Smooth muscle cell (in vitro differentiated cells): ENCODE measurements at regions not wholly inside any gene's neighbourhood (a gene's known extent, or its start where the extent isn't known, plus 50 kb on each side); places are given as distances from the start of the nearest gene placed in this dataset.

ENCODE experiments used
- DNase-seq: peaks from one replicate; lab custom pipeline; 2025; ENCODE audit not compliant: unreplicated experiment; lab: John Stamatoyannopoulos, UW
- H2AFZ ChIP-seq: fragments of 200-600 bp; sonication (generic); 2 replicates; pipeline ENCODE4 v1.6.0; 2016; ENCODE audit warnings: antibody characterized with exemption, low read depth, mild to moderate bottlenecking
- H3F3A ChIP-seq: fragments of 200-600 bp; sonication (generic); 2 replicates; pipeline ENCODE4 v1.6.0; 2017; ENCODE audit warnings: antibody characterized with exemption, low read depth
- H3K27ac ChIP-seq: fragments of 200-600 bp; sonication (generic); 2 replicates; pipeline ENCODE4 v1.5.1; 2016; ENCODE audit warnings: low read depth, mild to moderate bottlenecking
- H3K27me3 ChIP-seq: fragments of 200-600 bp; sonication (generic); 2 replicates; pipeline ENCODE4 v1.6.1; 2016; ENCODE audit warnings: low read depth, mild to moderate bottlenecking
- H3K36me3 ChIP-seq: fragments of 200-600 bp; sonication (generic); 2 replicates; pipeline ENCODE4 v1.5.1; 2016; ENCODE audit warnings: low read depth
- H3K4me1 ChIP-seq: fragments of 200-600 bp; sonication (generic); 2 replicates; pipeline ENCODE4 v1.5.1; 2016; ENCODE audit warnings: low read depth
- H3K4me2 ChIP-seq: fragments of 200-600 bp; sonication (generic); 2 replicates; pipeline ENCODE4 v1.6.0; 2016; ENCODE audit warnings: mild to moderate bottlenecking
- H3K4me3 ChIP-seq: fragments of 200-600 bp; sonication (generic); 2 replicates; pipeline ENCODE4 v1.5.1; 2016; ENCODE audit warnings: mild to moderate bottlenecking
- H3K79me2 ChIP-seq: fragments of 200-600 bp; sonication (generic); 2 replicates; pipeline ENCODE4 v1.6.0; 2016; ENCODE audit warnings: low read depth, mild to moderate bottlenecking
- H3K9ac ChIP-seq: fragments of 200-600 bp; sonication (generic); 2 replicates; pipeline ENCODE4 v1.6.0; 2016; ENCODE audit warnings: low read depth
- H3K9me3 ChIP-seq: fragments of 200-600 bp; sonication (generic); replicated peaks from 2 replicates; pipeline ENCODE4 v1.5.1; 2016; ENCODE audit warnings: low read depth
- H4K20me1 ChIP-seq: fragments of 200-600 bp; sonication (generic); 2 replicates; pipeline ENCODE4 v1.6.0; 2016; ENCODE audit warnings: low read depth
- WGBS: methylation state at CpG from one replicate; pipeline ENCODE4 v1.1.7; 2016; ENCODE audit warnings: low lambda C conversion rate; 5-methylcytosine and 5-hydroxymethylcytosine counted together
- TF ChIP-seq, protein P1 (sequence below): fragments of 200-600 bp; sonication (generic); IDR thresholded peaks from 2 replicates; pipeline ENCODE4 v1.5.1; 2017; ENCODE audit warnings: borderline replicate concordance, mild to moderate bottlenecking, antibody characterized with exemption; ENCODE audit not compliant: insufficient read depth, poor library complexity, severe bottlenecking

DNA sequence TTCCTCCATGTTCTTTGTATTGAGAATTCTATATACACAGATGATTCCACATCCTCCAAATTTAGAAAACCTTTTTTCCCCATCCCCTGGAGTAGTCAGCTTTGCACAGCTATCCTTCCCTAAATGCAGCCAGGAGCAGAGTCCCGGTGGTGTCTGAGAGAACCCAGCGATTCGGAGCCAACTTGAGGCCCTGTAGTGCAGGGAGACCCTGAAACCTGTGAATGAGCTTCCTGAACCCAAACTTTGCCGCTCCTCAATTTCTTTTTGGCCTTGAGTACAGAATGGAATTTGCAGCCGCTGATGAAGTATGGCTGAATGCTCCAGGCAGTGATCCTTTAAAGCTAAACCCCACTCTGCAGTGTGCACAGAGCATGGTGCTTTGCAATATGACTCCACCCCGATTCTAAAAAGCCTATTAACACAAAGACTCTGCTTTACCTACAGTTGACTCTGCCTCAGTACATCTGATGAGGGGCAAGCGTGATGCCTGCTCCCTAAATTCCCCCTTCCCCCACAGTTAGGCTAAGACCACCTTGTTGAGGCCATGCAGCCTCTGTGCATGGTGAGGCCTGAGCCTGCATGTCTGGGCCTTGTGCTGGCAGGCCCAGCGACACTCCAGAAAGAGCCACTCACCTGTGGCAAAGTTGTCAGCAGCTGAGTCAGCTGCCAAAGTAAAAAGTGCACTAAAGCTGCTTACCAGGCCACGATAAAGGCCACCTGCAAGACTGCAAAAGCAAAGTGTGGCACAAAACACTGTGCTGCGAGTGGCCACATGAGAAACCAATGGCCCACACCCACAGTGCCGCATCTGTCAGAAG lies 82.1 kb downstream of the PLEKHG1 start:
- Histone ChIP-seq H3K4me2 (no peak overlapping the region), H3K4me1 (no peaks in the 10 kb centered on the region), H4K20me1 (no peaks in the 10 kb centered on the region), H3K27ac (no peak overlapping the region), H3K9ac (no peak overlapping the region), H2AFZ (no peak overlapping the region), H3K79me2 (no peaks in the 10 kb centered on the region), H3K27me3 (peaks cover 1% of the 10 kb centered on the region), H3K9me3 (no peaks in the 10 kb centered on the region), H3K4me3 (no peak overlapping the region), H3F3A (no peaks in the 10 kb centered on the region), H3K36me3 (no peaks in the 10 kb centered on the region)
- DNase-seq, result no peak
- 85% methylated on average over 11 of the region's 11 CpGs for WGBS
- TF ChIP-seq, protein P1, sequence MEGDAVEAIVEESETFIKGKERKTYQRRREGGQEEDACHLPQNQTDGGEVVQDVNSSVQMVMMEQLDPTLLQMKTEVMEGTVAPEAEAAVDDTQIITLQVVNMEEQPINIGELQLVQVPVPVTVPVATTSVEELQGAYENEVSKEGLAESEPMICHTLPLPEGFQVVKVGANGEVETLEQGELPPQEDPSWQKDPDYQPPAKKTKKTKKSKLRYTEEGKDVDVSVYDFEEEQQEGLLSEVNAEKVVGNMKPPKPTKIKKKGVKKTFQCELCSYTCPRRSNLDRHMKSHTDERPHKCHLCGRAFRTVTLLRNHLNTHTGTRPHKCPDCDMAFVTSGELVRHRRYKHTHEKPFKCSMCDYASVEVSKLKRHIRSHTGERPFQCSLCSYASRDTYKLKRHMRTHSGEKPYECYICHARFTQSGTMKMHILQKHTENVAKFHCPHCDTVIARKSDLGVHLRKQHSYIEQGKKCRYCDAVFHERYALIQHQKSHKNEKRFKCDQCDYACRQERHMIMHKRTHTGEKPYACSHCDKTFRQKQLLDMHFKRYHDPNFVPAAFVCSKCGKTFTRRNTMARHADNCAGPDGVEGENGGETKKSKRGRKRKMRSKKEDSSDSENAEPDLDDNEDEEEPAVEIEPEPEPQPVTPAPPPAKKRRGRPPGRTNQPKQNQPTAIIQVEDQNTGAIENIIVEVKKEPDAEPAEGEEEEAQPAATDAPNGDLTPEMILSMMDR, result no peak

DNA sequence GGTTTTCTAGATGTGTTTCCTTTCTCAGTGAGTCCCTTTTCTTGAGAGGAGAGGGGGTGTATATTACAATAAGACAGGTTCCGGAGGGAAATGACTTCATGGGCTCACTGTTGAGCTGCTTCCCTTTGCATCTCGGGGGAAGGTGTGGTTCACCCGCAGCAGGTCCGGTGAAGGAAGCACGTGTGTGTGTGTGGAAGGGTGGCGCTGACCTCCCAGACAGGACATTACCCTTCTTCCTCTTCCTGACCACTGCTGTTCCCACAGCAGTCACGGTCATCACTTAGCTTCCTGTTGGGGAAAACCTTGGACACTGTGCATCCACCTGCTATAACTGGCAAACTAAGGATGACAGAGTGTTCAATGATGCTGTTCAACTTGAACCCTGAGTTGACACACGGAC lies 83.6 kb downstream of the PLEKHG1 start:
- H3K9me3 ChIP-seq, result no peaks in the 10 kb centered on the region
- WGBS, result 93% methylated on average over 8 of the region's 8 CpGs
- no peak overlapping the region for H3K4me3 ChIP-seq
- H3K9ac ChIP-seq, result no peak overlapping the region
- H2AFZ ChIP-seq, result no peak overlapping the region
- H3K4me1 ChIP-seq, result no peaks in the 10 kb centered on the region
- no peaks in the 10 kb centered on the region for H3K27me3 ChIP-seq
- no peaks in the 10 kb centered on the region for H3F3A ChIP-seq
- no peak for DNase-seq
- H3K4me2 ChIP-seq, result no peak overlapping the region
- TF ChIP-seq, protein P1, result no peak
- H4K20me1 ChIP-seq, result no peaks in the 10 kb centered on the region
- H3K36me3 ChIP-seq, result no peaks in the 10 kb centered on the region
- no peak overlapping the region for H3K27ac ChIP-seq
- H3K79me2 ChIP-seq, result no peaks in the 10 kb centered on the region

DNA sequence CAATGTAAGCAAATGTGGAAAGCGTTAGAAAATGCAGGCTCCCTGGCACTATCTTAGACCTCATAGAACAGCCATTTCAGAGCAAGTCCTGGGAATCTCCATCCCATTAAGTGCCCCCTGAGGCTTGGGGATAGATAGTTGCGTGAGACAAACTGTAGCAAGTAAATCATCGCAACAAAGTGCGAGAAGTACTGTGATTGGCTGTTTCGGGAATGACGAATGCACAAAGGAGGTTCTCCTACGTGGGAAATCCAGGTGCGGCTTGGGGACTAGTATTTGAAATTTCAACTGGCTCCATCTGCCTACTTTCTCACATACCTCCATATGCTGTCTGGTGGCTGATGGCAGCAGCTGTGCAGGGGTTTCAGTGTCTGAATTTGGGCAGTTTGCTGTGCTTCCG lies 84.5 kb downstream of the PLEKHG1 start:
- 93% methylated on average over 9 of the region's 9 CpGs for WGBS
- Histone ChIP-seq H3K27ac (no peak overlapping the region), H4K20me1 (no peaks in the 10 kb centered on the region), H2AFZ (no peak overlapping the region), H3K4me2 (no peak overlapping the region), H3K4me3 (no peak overlapping the region), H3K9ac (no peak overlapping the region), H3K4me1 (no peaks in the 10 kb centered on the region), H3K36me3 (no peaks in the 10 kb centered on the region), H3K79me2 (no peaks in the 10 kb centered on the region), H3K27me3 (no peaks in the 10 kb centered on the region), H3K9me3 (no peaks in the 10 kb centered on the region), H3F3A (no peaks in the 10 kb centered on the region)
- TF ChIP-seq, protein P1, result no peak
- DNase-seq, result no peak
